Ovary (tissue), 3 donors: ENCODE measurements at regions not wholly inside any gene's neighbourhood (a gene's known extent, or its start where the extent isn't known, plus 50 kb on each side); places are given as distances from the start of the nearest gene placed in this dataset.

Source experiments
- CTCF ChIP-seq, 3 donors: fragments of 450-650 bp in 2 of 3; fragments of 200-600 bp in 1 of 3; IDR thresholded peaks; one replicate each; pipeline versions ENCODE4 v1.5.1 to v1.8.0; 2016 to 2022; ENCODE audit warnings: antibody characterized with exemption in 3 of 3, mild to moderate bottlenecking in 1 of 3
- POLR2A ChIP-seq: fragments of 450-650 bp; IDR thresholded peaks from one replicate; pipeline ENCODE4 v1.6.1; 2017; ENCODE audit warnings: antibody characterized with exemption, mild to moderate bottlenecking, moderate library complexity
- donor health status: DM: no; HTN: no; CAD: no.

GRCh38 chr3:148600902-148601765 lies 96.6 kb upstream of the AGTR1 start:
- no peak for TF ChIP-seq CTCF (IDR thresholded peaks at IDR 0.05)
- TF ChIP-seq POLR2A: no peak
